Natural killer cell treated with Interleukin-12 subunit alpha and Interleukin-12 subunit beta and Interleukin-15 and Interleukin-18, amount 100 ng/mL, for 72 hours (primary cell): ENCODE measurements at regions not wholly inside any gene's neighbourhood (a gene's known extent, or its start where the extent isn't known, plus 50 kb on each side); places are given as distances from the start of the nearest gene placed in this dataset.

Experiments
- ATAC-seq, 2 donors: fragments of 150-1000 bp; cut with Tn5 transposase in 1 of 2; sonication (Bioruptor Pico), chemical (Tn5 transposase) in 1 of 2; 2 replicates each; pipeline ENCODE4 v1.10.0; 2021
- DNase-seq: peaks from one replicate; pipeline ENCODE4 v3.0.0; 2022; ENCODE audit warnings: low spot score
- H3K27ac Mint-ChIP-seq, 2 donors: 1 replicate in 1 of 2; 2 replicates in 1 of 2; pipeline ENCODE4 v1.8.0; 2022; ENCODE audit warnings: mixed read lengths in 2 of 2, mild to moderate bottlenecking in 1 of 2, moderate library complexity in 1 of 2
- H3K27me3 Mint-ChIP-seq, 2 donors: 1 replicate in 1 of 2; 2 replicates in 1 of 2; pipeline ENCODE4 v1.8.0; 2022; ENCODE audit warnings: mixed read lengths in 2 of 2
- H3K36me3 Mint-ChIP-seq: one replicate; pipeline ENCODE4 v1.8.0; 2022; ENCODE audit warnings: mixed read lengths
- H3K4me1 Mint-ChIP-seq, 2 donors: 1 replicate in 1 of 2; 2 replicates in 1 of 2; pipeline ENCODE4 v1.8.0; 2022; ENCODE audit warnings: low read depth in 2 of 2, mixed read lengths in 2 of 2, mild to moderate bottlenecking in 1 of 2
- H3K4me3 Mint-ChIP-seq: one replicate; pipeline ENCODE4 v1.8.0; 2022; ENCODE audit warnings: mixed read lengths
- H3K9me3 Mint-ChIP-seq: 2 replicates; pipeline ENCODE4 v1.8.0; 2022; ENCODE audit warnings: mixed read lengths

GRCh38 chr3:106824856-106825255 lies 552.4 kb upstream of the CCDC54 start:
- H3K4me1 Mint-ChIP-seq = no peaks in the 10 kb centered on the region
- H3K9me3 Mint-ChIP-seq = no peaks in the 10 kb centered on the region
- H3K27me3 Mint-ChIP-seq = no peaks in the 10 kb centered on the region
- H3K4me3 Mint-ChIP-seq = no peak overlapping the region
- ATAC-seq (no peak), DNase-seq (no peak)
- no peak overlapping the region for H3K27ac Mint-ChIP-seq
- no peaks in the 10 kb centered on the region for H3K36me3 Mint-ChIP-seq

GRCh38 chr3:106825962-106826605 lies 551.2 kb upstream of the CCDC54 start:
- Mint-ChIP-seq H3K9me3 (no peaks in the 10 kb centered on the region), H3K4me3 (no peak overlapping the region), H3K27me3 (no peaks in the 10 kb centered on the region), H3K27ac (no peak overlapping the region), H3K4me1 (no peaks in the 10 kb centered on the region), H3K36me3 (no peaks in the 10 kb centered on the region)
- DNase-seq (no peak), ATAC-seq (no peak)

- Mint-ChIP-seq H3K27me3 (no peaks in the 10 kb centered on the region), H3K4me3 (no peak overlapping the region), H3K36me3 (no peaks in the 10 kb centered on the region), H3K4me1 (no peaks in the 10 kb centered on the region), H3K27ac (no peak overlapping the region), H3K9me3 (peaks cover 2% of the 10 kb centered on the region)
- DNase-seq (no peak), ATAC-seq (no peak)
Measured at GRCh38 chr3:106826791-106827311, 550.4 kb upstream of the CCDC54 start.

- Mint-ChIP-seq H3K27me3 (no peaks in the 10 kb centered on the region), H3K9me3 (peaks cover 4% of the 10 kb centered on the region), H3K4me3 (no peak overlapping the region), H3K27ac (no peak overlapping the region), H3K4me1 (no peaks in the 10 kb centered on the region), H3K36me3 (no peaks in the 10 kb centered on the region)
- ATAC-seq (no peak), DNase-seq (no peak)
Measured at GRCh38 chr3:106827515-106828213, 549.6 kb upstream of the CCDC54 start.

- ATAC-seq (no peak), DNase-seq (no peak)
- no peaks in the 10 kb centered on the region for H3K4me1 Mint-ChIP-seq
- no peak overlapping the region for H3K27ac Mint-ChIP-seq
- H3K27me3 Mint-ChIP-seq = no peaks in the 10 kb centered on the region
- H3K9me3 Mint-ChIP-seq = peaks cover 4% of the 10 kb centered on the region
- H3K36me3 Mint-ChIP-seq = no peaks in the 10 kb centered on the region
- no peak overlapping the region for H3K4me3 Mint-ChIP-seq
Measured at GRCh38 chr3:106829206-106829605, 548.0 kb upstream of the CCDC54 start.

GRCh38 chr3:106830334-106830733 lies 546.9 kb upstream of the CCDC54 start:
- H3K9me3 Mint-ChIP-seq = peaks cover 4% of the 10 kb centered on the region
- no peaks in the 10 kb centered on the region for H3K36me3 Mint-ChIP-seq
- no peak for DNase-seq
- H3K27me3 Mint-ChIP-seq = no peaks in the 10 kb centered on the region
- no peak for ATAC-seq
- H3K4me3 Mint-ChIP-seq = no peak overlapping the region
- H3K4me1 Mint-ChIP-seq = no peaks in the 10 kb centered on the region
- H3K27ac Mint-ChIP-seq = no peak overlapping the region

GRCh38 chr3:106836906-106837305 lies 540.3 kb upstream of the CCDC54 start:
- no peak for DNase-seq
- ATAC-seq = no peak
- H3K27ac Mint-ChIP-seq = no peak overlapping the region
- H3K4me1 Mint-ChIP-seq = no peaks in the 10 kb centered on the region
- H3K4me3 Mint-ChIP-seq = no peak overlapping the region
- H3K36me3 Mint-ChIP-seq = peaks cover 5% of the 10 kb centered on the region
- peaks cover 10% of the 10 kb centered on the region for H3K9me3 Mint-ChIP-seq
- H3K27me3 Mint-ChIP-seq = no peaks in the 10 kb centered on the region

GRCh38 chr3:106837616-106838015 lies 539.6 kb upstream of the CCDC54 start:
- Mint-ChIP-seq H3K4me1 (no peaks in the 10 kb centered on the region), H3K27ac (no peak overlapping the region), H3K36me3 (peaks cover 5% of the 10 kb centered on the region), H3K27me3 (no peaks in the 10 kb centered on the region), H3K9me3 (peaks cover 9% of the 10 kb centered on the region), H3K4me3 (no peak overlapping the region)
- ATAC-seq (no peak), DNase-seq (no peak)

GRCh38 chr3:106839576-106840280 lies 537.5 kb upstream of the CCDC54 start:
- DNase-seq = no peak
- H3K27me3 Mint-ChIP-seq = no peaks in the 10 kb centered on the region
- H3K4me3 Mint-ChIP-seq = no peak overlapping the region
- peaks cover 5% of the 10 kb centered on the region for H3K36me3 Mint-ChIP-seq
- H3K27ac Mint-ChIP-seq = no peak overlapping the region
- H3K9me3 Mint-ChIP-seq = peaks cover 10% of the 10 kb centered on the region
- H3K4me1 Mint-ChIP-seq = no peaks in the 10 kb centered on the region
- no peak for ATAC-seq

- Mint-ChIP-seq H3K36me3 (peaks cover 5% of the 10 kb centered on the region), H3K27ac (no peak overlapping the region), H3K4me3 (no peak overlapping the region), H3K27me3 (no peaks in the 10 kb centered on the region), H3K4me1 (no peaks in the 10 kb centered on the region), H3K9me3 (peaks cover 13% of the 10 kb centered on the region)
- DNase-seq (no peak), ATAC-seq (no peak)
Measured at GRCh38 chr3:106840319-106840718, 536.9 kb upstream of the CCDC54 start.

- no peak for ATAC-seq
- H3K27me3 Mint-ChIP-seq = no peaks in the 10 kb centered on the region
- no peak overlapping the region for H3K27ac Mint-ChIP-seq
- peaks cover 5% of the 10 kb centered on the region for H3K36me3 Mint-ChIP-seq
- DNase-seq = no peak
- H3K4me3 Mint-ChIP-seq = no peak overlapping the region
- H3K9me3 Mint-ChIP-seq = peaks cover 14% of the 10 kb centered on the region
- no peaks in the 10 kb centered on the region for H3K4me1 Mint-ChIP-seq
Measured at GRCh38 chr3:106842151-106842550, 535.1 kb upstream of the CCDC54 start.

GRCh38 chr3:106844638-106845037 lies 532.6 kb upstream of the CCDC54 start:
- Mint-ChIP-seq H3K27me3 (no peaks in the 10 kb centered on the region), H3K4me3 (no peak overlapping the region), H3K27ac (no peak overlapping the region), H3K9me3 (peaks cover 10% of the 10 kb centered on the region), H3K4me1 (no peaks in the 10 kb centered on the region), H3K36me3 (no peaks in the 10 kb centered on the region)
- DNase-seq (no peak), ATAC-seq (no peak)

- no peaks in the 10 kb centered on the region for H3K4me1 Mint-ChIP-seq
- H3K4me3 Mint-ChIP-seq = no peak overlapping the region
- no peaks in the 10 kb centered on the region for H3K27me3 Mint-ChIP-seq
- no peak for DNase-seq
- no peak overlapping the region for H3K27ac Mint-ChIP-seq
- ATAC-seq = no peak
- H3K36me3 Mint-ChIP-seq = no peaks in the 10 kb centered on the region
- peaks cover 10% of the 10 kb centered on the region for H3K9me3 Mint-ChIP-seq
Measured at GRCh38 chr3:106848099-106848498, 529.1 kb upstream of the CCDC54 start.

- H3K27ac Mint-ChIP-seq = no peak overlapping the region
Measured at GRCh38 chr3:106850437-106850836, 526.8 kb upstream of the CCDC54 start.

More at GRCh38 chr3:106850437-106850836, 526.8 kb upstream of the CCDC54 start:
- Mint-ChIP-seq H3K27me3 (no peaks in the 10 kb centered on the region), H3K4me3 (no peak overlapping the region), H3K9me3 (peaks cover 9% of the 10 kb centered on the region), H3K4me1 (no peaks in the 10 kb centered on the region), H3K36me3 (no peaks in the 10 kb centered on the region)
- ATAC-seq (no peak), DNase-seq (no peak)
